ENCODE measurements at regions not wholly inside any gene's neighbourhood (a gene's known extent, or its start where the extent isn't known, plus 50 kb on each side); places are given as distances from the start of the nearest gene placed in this dataset.

GRCh38 chr5:125348936-125349831, 602.7 kb upstream of the ZNF608 start:
- H3K4me2 ChIP-seq (ENCODE audit: insufficient read depth, low read length), result peak overlapping the region; percentile 17
- BruUV-seq (replicated peaks), result no TSS peak
- no peak for FAIRE-seq

More at GRCh38 chr5:125348936-125349831, 602.7 kb upstream of the ZNF608 start:
- peak overlapping the region; percentile 19 for H2AFZ ChIP-seq (ENCODE audit: low read depth, low read length)
- no peaks in the 10 kb centered on the region for H3K4me1 ChIP-seq (ENCODE audit: control insufficient read depth, extremely low read depth, insufficient read depth, low read length)
- TF ChIP-seq GATA2 (IDR thresholded peaks at IDR 0.05; ENCODE audit: insufficient read depth, insufficient read length, low read depth, low read length) (no peak), FOS (IDR thresholded peaks at IDR 0.05; ENCODE audit: borderline replicate concordance, insufficient read depth, low read length) (no peak), MAX (IDR thresholded peaks at IDR 0.05; ENCODE audit: insufficient read depth, insufficient read length) (no peak), POLR2AphosphoS5 (IDR thresholded peaks at IDR 0.05; ENCODE audit: insufficient read depth, low read depth, low read length) (no peak), EZH2 (IDR thresholded peaks at IDR 0.05; ENCODE audit: borderline replicate concordance, low read depth, low read length, severe bottlenecking) (no peak), MYC (IDR thresholded peaks at IDR 0.05; ENCODE audit: low read depth, low read length) (no peak), POLR2A (IDR thresholded peaks at IDR 0.05; ENCODE audit: low read depth, low read length) (no peak)
- TF ChIP-seq, protein P1, sequence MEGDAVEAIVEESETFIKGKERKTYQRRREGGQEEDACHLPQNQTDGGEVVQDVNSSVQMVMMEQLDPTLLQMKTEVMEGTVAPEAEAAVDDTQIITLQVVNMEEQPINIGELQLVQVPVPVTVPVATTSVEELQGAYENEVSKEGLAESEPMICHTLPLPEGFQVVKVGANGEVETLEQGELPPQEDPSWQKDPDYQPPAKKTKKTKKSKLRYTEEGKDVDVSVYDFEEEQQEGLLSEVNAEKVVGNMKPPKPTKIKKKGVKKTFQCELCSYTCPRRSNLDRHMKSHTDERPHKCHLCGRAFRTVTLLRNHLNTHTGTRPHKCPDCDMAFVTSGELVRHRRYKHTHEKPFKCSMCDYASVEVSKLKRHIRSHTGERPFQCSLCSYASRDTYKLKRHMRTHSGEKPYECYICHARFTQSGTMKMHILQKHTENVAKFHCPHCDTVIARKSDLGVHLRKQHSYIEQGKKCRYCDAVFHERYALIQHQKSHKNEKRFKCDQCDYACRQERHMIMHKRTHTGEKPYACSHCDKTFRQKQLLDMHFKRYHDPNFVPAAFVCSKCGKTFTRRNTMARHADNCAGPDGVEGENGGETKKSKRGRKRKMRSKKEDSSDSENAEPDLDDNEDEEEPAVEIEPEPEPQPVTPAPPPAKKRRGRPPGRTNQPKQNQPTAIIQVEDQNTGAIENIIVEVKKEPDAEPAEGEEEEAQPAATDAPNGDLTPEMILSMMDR (IDR thresholded peaks at IDR 0.05; ENCODE audit: extremely low read depth in 1 of 2, insufficient read depth in 1 of 2, low read depth in 1 of 2, low read length in 2 of 2), result no peak
- H3K27me3 ChIP-seq (ENCODE audit: control insufficient read depth in 2 of 2, insufficient read depth in 2 of 2, low read length in 2 of 2), result no peaks in the 10 kb centered on the region
- H3K4me3 ChIP-seq (replicated peaks in 1 of 3; ENCODE audit: insufficient read depth in 1 of 3, low read depth in 1 of 3, low read length in 3 of 3), result no peak overlapping the region
- no peaks in the 10 kb centered on the region for H4K20me1 ChIP-seq (replicated peaks; ENCODE audit: control insufficient read depth, extremely low read depth, insufficient read depth, low read length)
- intact Hi-C loops (cut with micrococcal nuclease) (no loop called here), dilution Hi-C loops (cut with MboI; ENCODE audit: extremely low pct_ligation_motif_present, low sequenced_read_pairs) (no loop called here)
- no peaks in the 10 kb centered on the region for H3K36me3 ChIP-seq (ENCODE audit: control insufficient read depth in 2 of 2, extremely low read depth in 1 of 2, insufficient read depth in 2 of 2, low read length in 2 of 2)
- POLR2A ChIA-PET, result no interaction called here
- no peak overlapping the region for H3K27ac ChIP-seq (ENCODE audit: insufficient read depth, low read depth, low read length)
- no peak overlapping the region for H3K9ac ChIP-seq (replicated peaks; ENCODE audit: extremely low read depth, insufficient read depth, low read length)
- DNase-seq (ENCODE audit: low read depth, low spot score), result peak; percentile 67
- H3K9me1 ChIP-seq (replicated peaks; ENCODE audit: control insufficient read depth, extremely low read depth, insufficient read depth, low read length), result no peaks in the 10 kb centered on the region
- no peaks in the 10 kb centered on the region for H3K79me2 ChIP-seq (ENCODE audit: control insufficient read depth, insufficient read depth, low read length)
- CTCF ChIA-PET, result interaction anchor here (1.1 to 1.4 kb wide), 2 partner anchors 9 to 37 kb away, joined by 3 to 4 read pairs; no protein-coding TSS in a partner anchor
- H3K9me3 ChIP-seq (replicated peaks; ENCODE audit: control insufficient read depth, insufficient read depth, low read length), result no peaks in the 10 kb centered on the region

Measured in endothelial cell of umbilical vein (primary cell).